ENCODE measurements at regions not wholly inside any gene's neighbourhood (a gene's known extent, or its start where the extent isn't known, plus 50 kb on each side); places are given as distances from the start of the nearest gene placed in this dataset.

- TF ChIP-seq PBX2 (CRISPR knock-in tag; IDR thresholded peaks at IDR 0.05), result 0 out of 2 replicates have a peak, but pooled peaks have one; percentile 30
- TF ChIP-seq FOSL2 (CRISPR knock-in tag; IDR thresholded peaks at IDR 0.05), result no peak; the same call in 1 of the 2 replicates
- TF ChIP-seq ZNF275 (CRISPR knock-in tag; IDR thresholded peaks at IDR 0.05; ENCODE audit: borderline replicate concordance), result no peak
- peak; percentile 67; the same call in 1 of the 2 replicates for TF ChIP-seq ZNF878 (CRISPR knock-in tag; IDR thresholded peaks at IDR 0.05)
- TF ChIP-seq TFDP2 (CRISPR knock-in tag; IDR thresholded peaks at IDR 0.05), result peak; percentile 89
- peak; percentile 95 for TF ChIP-seq ZNF607 (CRISPR knock-in tag; IDR thresholded peaks at IDR 0.05; ENCODE audit: borderline replicate concordance)
- peak; percentile 84 for TF ChIP-seq HIVEP1 (CRISPR knock-in tag; IDR thresholded peaks at IDR 0.05)
- TF ChIP-seq SALL1 (CRISPR knock-in tag; IDR thresholded peaks at IDR 0.05), result peak; percentile 81
- TF ChIP-seq CREBL2 (CRISPR knock-in tag; IDR thresholded peaks at IDR 0.05; ENCODE audit: borderline replicate concordance), result no peak
- TF ChIP-seq RARA (CRISPR knock-in tag; IDR thresholded peaks at IDR 0.05), result peak; percentile 31
- peak; percentile 89; the same call in 1 of the 2 replicates for TF ChIP-seq TFDP1 (CRISPR knock-in tag; IDR thresholded peaks at IDR 0.05; ENCODE audit: borderline replicate concordance)
- peak; percentile 45; the same call in 1 of the 2 replicates for TF ChIP-seq ATF2 (CRISPR knock-in tag; IDR thresholded peaks at IDR 0.05)
- no peak for TF ChIP-seq MYNN (CRISPR knock-in tag; IDR thresholded peaks at IDR 0.05; ENCODE audit: low read depth)
- TF ChIP-seq ZNF503 (CRISPR knock-in tag; IDR thresholded peaks at IDR 0.05), result no peak
These were observed 880.5 kb upstream of the DEFB115 start (continued) for GRCh38 chr20:30376767-30377658.
